SK-N-SH (cell line): ENCODE measurements at regions not wholly inside any gene's neighbourhood (a gene's known extent, or its start where the extent isn't known, plus 50 kb on each side); places are given as distances from the start of the nearest gene placed in this dataset.

Source experiments
- CTCF ChIA-PET: fragments of 300-600, 350-600 bp; formaldehyde crosslinking; extraction: SDS; loops from one replicate; lab custom pipeline; 2021; lab: Yijun Ruan, JAX
- POLR2A ChIA-PET: fragments of 350-600 bp; sonication (Branson Sonifier 250); formaldehyde crosslinking; extraction: SDS; loops from one replicate; lab custom pipeline; 2020; ENCODE audit warnings: antibody characterized with exemption, inconsistent platforms; lab: Yijun Ruan, JAX
- DNase-seq: peaks from one replicate; pipeline ENCODE4 v3.0.0; 2012
- H2AFZ ChIP-seq: fragments of 200-600 bp; sonication (generic); 2 replicates; pipeline ENCODE4 v1.8.1; 2016; ENCODE audit warnings: antibody characterized with exemption, mild to moderate bottlenecking, low read depth
- H3F3A ChIP-seq: fragments of 200-600 bp; sonication (generic); replicated peaks from 2 replicates; pipeline ENCODE3; 2016; ENCODE audit warnings: antibody characterized with exemption, mild to moderate bottlenecking; ENCODE audit not compliant: insufficient read depth
- H3K27ac ChIP-seq, 2 experiments: fragments of 200-500 bp in 1 of 2; fragments of 200-600 bp in 1 of 2; sonication (Bioruptor generic) in 1 of 2; sonication (generic), shearing (Covaris generic) in 1 of 2; 2 replicates each; pipeline versions ENCODE4 v1.5.1 to v1.6.1; 2014 to 2016; ENCODE audit warnings: low read depth in 2 of 2, inconsistent platforms in 1 of 2, low read length in 1 of 2, mild to moderate bottlenecking in 1 of 2, mixed read lengths in 1 of 2
- H3K27me3 ChIP-seq: fragments of 200-600 bp; sonication (generic), shearing (Covaris generic); 2 replicates; pipeline ENCODE4 v1.6.1; 2016; ENCODE audit warnings: mixed run types; ENCODE audit not compliant: insufficient read depth
- H3K36me3 ChIP-seq, 2 experiments: fragments of 200-500 bp in 1 of 2; fragments of 200-600 bp in 1 of 2; sonication (Bioruptor generic) in 1 of 2; sonication (generic) in 1 of 2; replicated peaks in 1 of 2; 2 replicates each; pipeline versions ENCODE3 to v1.5.1; 2014 to 2016; ENCODE audit warnings: low read length in 1 of 2, mild to moderate bottlenecking in 1 of 2; ENCODE audit not compliant: insufficient read depth in 2 of 2, control insufficient read depth in 1 of 2
- H3K4me1 ChIP-seq, 2 experiments: fragments of 200-500 bp in 1 of 2; fragments of 200-600 bp in 1 of 2; sonication (Bioruptor generic) in 1 of 2; sonication (generic), shearing (Covaris generic) in 1 of 2; 2 replicates each; pipeline versions ENCODE4 v1.5.1 to v1.6.1; 2014 to 2016; ENCODE audit warnings: low read depth in 1 of 2, low read length in 1 of 2, mixed run types in 1 of 2; ENCODE audit not compliant: insufficient read depth in 2 of 2, control insufficient read depth in 1 of 2
- H3K4me2 ChIP-seq: fragments of 200-600 bp; sonication (generic), shearing (Covaris generic); 2 replicates; pipeline ENCODE4 v1.6.1; 2017; ENCODE audit warnings: mixed run types
- H3K4me3 ChIP-seq, 2 experiments: fragments of 200-500 bp in 1 of 2; fragments of 200-600 bp in 1 of 2; sonication (Bioruptor generic) in 1 of 2; sonication (generic), shearing (Covaris generic) in 1 of 2; 2 replicates each; pipeline versions ENCODE4 v1.5.1 to v1.8.1; 2014 to 2016; ENCODE audit warnings: low read depth in 2 of 2, inconsistent platforms in 1 of 2, low read length in 1 of 2, mild to moderate bottlenecking in 1 of 2, mixed read lengths in 1 of 2, moderate library complexity in 1 of 2
- H3K79me2 ChIP-seq: fragments of 200-600 bp; sonication (generic); 2 replicates; pipeline ENCODE4 v1.8.1; 2017; ENCODE audit warnings: mild to moderate bottlenecking; ENCODE audit not compliant: insufficient read depth
- H3K9ac ChIP-seq: fragments of 200-600 bp; sonication (generic); 2 replicates; pipeline ENCODE4 v1.6.1; 2017; ENCODE audit warnings: mixed run types
- H3K9me2 ChIP-seq: fragments of 200-600 bp; sonication (generic); 2 replicates; pipeline ENCODE4 v1.6.1; 2017; ENCODE audit warnings: mixed run types
- H3K9me3 ChIP-seq: fragments of 200-600 bp; sonication (generic); 2 replicates; pipeline ENCODE4 v1.6.1; 2017; ENCODE audit warnings: mixed run types, mild to moderate bottlenecking, moderate library complexity
- H4K20me1 ChIP-seq: fragments of 200-600 bp; sonication (generic); 2 replicates; pipeline ENCODE4 v1.6.1; 2017; ENCODE audit warnings: mild to moderate bottlenecking, mixed run types; ENCODE audit not compliant: insufficient read depth
- CHD2 ChIP-seq: fragments of 150-350 bp; IDR thresholded peaks from 2 replicates; pipeline ENCODE4 v1.6.1; 2018; ENCODE audit warnings: low read length; ENCODE audit not compliant: partially characterized antibody
- FOXM1 ChIP-seq: IDR thresholded peaks from 2 replicates; pipeline ENCODE4 v1.4.0; 2012; ENCODE audit warnings: low read depth, mild to moderate bottlenecking
- GABPA ChIP-seq: IDR thresholded peaks from 2 replicates; pipeline ENCODE4 v1.4.0; 2012; ENCODE audit warnings: low read depth, mild to moderate bottlenecking
- MEF2A ChIP-seq: IDR thresholded peaks from 2 replicates; pipeline ENCODE4 v1.4.0; 2012; ENCODE audit warnings: low read depth, borderline replicate concordance
- RAD21 ChIP-seq: IDR thresholded peaks from 2 replicates; pipeline ENCODE4 v1.6.1; 2012; ENCODE audit warnings: mild to moderate bottlenecking, low read length
- RCOR1 ChIP-seq: fragments of 150-350 bp; IDR thresholded peaks from 2 replicates; pipeline ENCODE4 v1.6.1; 2017; ENCODE audit warnings: antibody characterized with exemption, low read length
- SIN3A ChIP-seq: IDR thresholded peaks from 2 replicates; pipeline ENCODE4 v1.6.1; 2012; ENCODE audit warnings: low read depth, mild to moderate bottlenecking, low read length, moderate library complexity, borderline replicate concordance
- SMC3 ChIP-seq: IDR thresholded peaks from 2 replicates; pipeline ENCODE4 v1.6.1; 2012; ENCODE audit warnings: low read depth, low read length, improper control_type of control experiment
- TAF1 ChIP-seq: IDR thresholded peaks from 2 replicates; pipeline ENCODE4 v1.6.1; 2012; ENCODE audit warnings: low read depth, mild to moderate bottlenecking, low read length, moderate library complexity, borderline replicate concordance
- TEAD4 ChIP-seq: IDR thresholded peaks from 2 replicates; pipeline ENCODE4 v1.4.0; 2012; ENCODE audit warnings: mild to moderate bottlenecking, borderline replicate concordance; ENCODE audit not compliant: insufficient read depth
- YY1 ChIP-seq: IDR thresholded peaks from 2 replicates; pipeline ENCODE4 v1.4.0; 2012; ENCODE audit warnings: low read depth, mild to moderate bottlenecking
- WGBS: methylation state at CpG from one replicate; pipeline ENCODE4 v1.1.6; 2017; ENCODE audit warnings: low lambda C conversion rate; 5-methylcytosine and 5-hydroxymethylcytosine counted together
- TF ChIP-seq, protein P1 (sequence below): IDR thresholded peaks from 2 replicates; pipeline ENCODE4 v1.4.0; 2012; ENCODE audit warnings: low read depth, borderline replicate concordance
- TF ChIP-seq, protein P2 (sequence below): fragments of 150-350 bp; IDR thresholded peaks from 2 replicates; pipeline ENCODE4 v1.6.1; 2017; ENCODE audit warnings: antibody characterized with exemption, low read length, low read depth, borderline replicate concordance
- TF ChIP-seq, protein P3 (sequence below): fragments of 200-600 bp; sonication (generic); IDR thresholded peaks from 2 replicates; pipeline ENCODE4 v1.6.1; 2017; ENCODE audit warnings: antibody characterized with exemption, mild to moderate bottlenecking, moderate library complexity
- TF ChIP-seq, protein P4 (sequence below): IDR thresholded peaks from 2 replicates; pipeline ENCODE4; 2012

DNA sequence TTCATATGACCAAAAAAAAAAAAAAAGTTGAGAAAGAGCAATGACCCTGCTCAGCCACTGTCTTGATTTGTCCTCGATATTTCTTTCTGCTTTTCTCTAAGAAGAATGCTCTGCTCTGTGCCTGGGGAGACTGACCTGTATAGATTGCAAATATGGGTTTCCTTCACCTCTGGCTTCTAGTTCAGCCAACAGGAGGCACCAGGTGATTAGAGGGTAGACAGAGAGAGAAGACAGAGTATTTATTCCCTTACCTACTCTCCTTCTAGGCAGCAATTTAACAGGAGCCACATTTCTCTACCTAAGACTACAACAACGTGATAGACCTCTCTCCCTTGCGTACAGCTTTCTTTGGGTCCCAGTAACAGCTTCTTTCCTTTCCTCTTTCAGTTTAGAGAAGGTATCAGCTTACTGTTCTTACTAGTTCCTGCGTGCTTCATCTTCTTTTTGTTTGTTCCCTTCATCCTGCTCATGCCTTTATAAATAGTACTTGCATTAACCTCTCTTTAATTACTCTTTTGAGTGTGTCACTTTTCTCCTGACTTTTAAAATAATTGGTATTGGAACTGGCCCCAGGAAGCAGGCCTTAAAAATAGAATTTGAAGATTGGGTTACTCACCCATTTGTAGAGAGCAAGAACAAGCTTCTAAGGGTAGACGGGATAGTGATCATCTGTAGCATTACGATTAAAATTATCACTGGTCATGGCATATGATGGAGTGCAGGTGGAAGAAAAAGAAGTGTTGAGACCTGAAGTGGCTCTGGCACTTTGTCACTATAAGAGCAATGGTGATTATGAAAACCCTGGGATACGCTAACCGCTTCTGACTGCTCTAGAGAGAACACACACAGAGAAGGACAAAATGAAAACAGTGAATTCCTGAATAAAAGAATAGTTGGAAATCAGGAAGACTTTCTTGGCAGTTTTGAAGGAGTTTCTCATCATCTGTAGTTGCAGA, 161.2 kb upstream of the FSTL4 start (continued):
- TF ChIP-seq, protein P1, sequence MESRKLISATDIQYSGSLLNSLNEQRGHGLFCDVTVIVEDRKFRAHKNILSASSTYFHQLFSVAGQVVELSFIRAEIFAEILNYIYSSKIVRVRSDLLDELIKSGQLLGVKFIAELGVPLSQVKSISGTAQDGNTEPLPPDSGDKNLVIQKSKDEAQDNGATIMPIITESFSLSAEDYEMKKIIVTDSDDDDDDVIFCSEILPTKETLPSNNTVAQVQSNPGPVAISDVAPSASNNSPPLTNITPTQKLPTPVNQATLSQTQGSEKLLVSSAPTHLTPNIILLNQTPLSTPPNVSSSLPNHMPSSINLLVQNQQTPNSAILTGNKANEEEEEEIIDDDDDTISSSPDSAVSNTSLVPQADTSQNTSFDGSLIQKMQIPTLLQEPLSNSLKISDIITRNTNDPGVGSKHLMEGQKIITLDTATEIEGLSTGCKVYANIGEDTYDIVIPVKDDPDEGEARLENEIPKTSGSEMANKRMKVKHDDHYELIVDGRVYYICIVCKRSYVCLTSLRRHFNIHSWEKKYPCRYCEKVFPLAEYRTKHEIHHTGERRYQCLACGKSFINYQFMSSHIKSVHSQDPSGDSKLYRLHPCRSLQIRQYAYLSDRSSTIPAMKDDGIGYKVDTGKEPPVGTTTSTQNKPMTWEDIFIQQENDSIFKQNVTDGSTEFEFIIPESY: no peak
- TF ChIP-seq TAF1: no peak
- no peak for TF ChIP-seq TEAD4
- no peak for TF ChIP-seq YY1
- TF ChIP-seq, protein P2, sequence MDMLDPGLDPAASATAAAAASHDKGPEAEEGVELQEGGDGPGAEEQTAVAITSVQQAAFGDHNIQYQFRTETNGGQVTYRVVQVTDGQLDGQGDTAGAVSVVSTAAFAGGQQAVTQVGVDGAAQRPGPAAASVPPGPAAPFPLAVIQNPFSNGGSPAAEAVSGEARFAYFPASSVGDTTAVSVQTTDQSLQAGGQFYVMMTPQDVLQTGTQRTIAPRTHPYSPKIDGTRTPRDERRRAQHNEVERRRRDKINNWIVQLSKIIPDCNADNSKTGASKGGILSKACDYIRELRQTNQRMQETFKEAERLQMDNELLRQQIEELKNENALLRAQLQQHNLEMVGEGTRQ: no peak

DNA sequence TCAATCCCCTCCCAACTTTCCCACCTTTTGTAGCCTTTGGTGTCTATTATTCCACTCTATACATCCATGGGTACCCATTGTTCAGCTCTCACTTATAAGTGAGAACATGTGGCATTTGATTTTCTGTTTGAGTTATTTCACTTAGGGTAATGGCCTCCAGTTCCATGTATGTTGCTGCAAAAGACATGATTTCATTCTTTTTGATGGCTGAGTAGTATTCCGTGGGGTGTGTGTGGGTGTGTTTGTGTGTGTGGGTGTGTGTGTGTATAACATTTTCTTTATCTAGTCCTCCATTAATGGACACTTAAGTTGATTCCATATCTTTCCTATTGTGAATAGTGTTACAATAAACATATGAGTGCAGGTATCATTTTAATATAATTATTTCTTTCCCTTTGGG, 157.5 kb upstream of the FSTL4 start:
- Histone ChIP-seq H3K4me3 (no peak overlapping the region), H4K20me1 (no peaks in the 10 kb centered on the region), H3K4me1 (peaks cover 0 to 9% of the 10 kb centered on the region in 2 experiments; a peak in 1 of 4 replicates), H3K27me3 (no peaks in the 10 kb centered on the region; the same call in 1 of the 2 replicates), H3K79me2 (no peaks in the 10 kb centered on the region), H3K9me3 (no peaks in the 10 kb centered on the region), H3K36me3 (no peaks in the 10 kb centered on the region), H3K9ac (no peak overlapping the region), H3F3A (no peaks in the 10 kb centered on the region), H3K27ac (no peak overlapping the region), H3K9me2 (no peaks in the 10 kb centered on the region), H2AFZ (no peak overlapping the region), H3K4me2 (no peak overlapping the region)
- TF ChIP-seq FOXM1 (no peak), SIN3A (no peak), YY1 (no peak), MEF2A (no peak), SMC3 (no peak), RAD21 (no peak), RCOR1 (no peak), GABPA (no peak), CHD2 (no peak)
- TF ChIP-seq, protein P3, sequence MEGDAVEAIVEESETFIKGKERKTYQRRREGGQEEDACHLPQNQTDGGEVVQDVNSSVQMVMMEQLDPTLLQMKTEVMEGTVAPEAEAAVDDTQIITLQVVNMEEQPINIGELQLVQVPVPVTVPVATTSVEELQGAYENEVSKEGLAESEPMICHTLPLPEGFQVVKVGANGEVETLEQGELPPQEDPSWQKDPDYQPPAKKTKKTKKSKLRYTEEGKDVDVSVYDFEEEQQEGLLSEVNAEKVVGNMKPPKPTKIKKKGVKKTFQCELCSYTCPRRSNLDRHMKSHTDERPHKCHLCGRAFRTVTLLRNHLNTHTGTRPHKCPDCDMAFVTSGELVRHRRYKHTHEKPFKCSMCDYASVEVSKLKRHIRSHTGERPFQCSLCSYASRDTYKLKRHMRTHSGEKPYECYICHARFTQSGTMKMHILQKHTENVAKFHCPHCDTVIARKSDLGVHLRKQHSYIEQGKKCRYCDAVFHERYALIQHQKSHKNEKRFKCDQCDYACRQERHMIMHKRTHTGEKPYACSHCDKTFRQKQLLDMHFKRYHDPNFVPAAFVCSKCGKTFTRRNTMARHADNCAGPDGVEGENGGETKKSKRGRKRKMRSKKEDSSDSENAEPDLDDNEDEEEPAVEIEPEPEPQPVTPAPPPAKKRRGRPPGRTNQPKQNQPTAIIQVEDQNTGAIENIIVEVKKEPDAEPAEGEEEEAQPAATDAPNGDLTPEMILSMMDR: no peak
- TF ChIP-seq, protein P4, sequence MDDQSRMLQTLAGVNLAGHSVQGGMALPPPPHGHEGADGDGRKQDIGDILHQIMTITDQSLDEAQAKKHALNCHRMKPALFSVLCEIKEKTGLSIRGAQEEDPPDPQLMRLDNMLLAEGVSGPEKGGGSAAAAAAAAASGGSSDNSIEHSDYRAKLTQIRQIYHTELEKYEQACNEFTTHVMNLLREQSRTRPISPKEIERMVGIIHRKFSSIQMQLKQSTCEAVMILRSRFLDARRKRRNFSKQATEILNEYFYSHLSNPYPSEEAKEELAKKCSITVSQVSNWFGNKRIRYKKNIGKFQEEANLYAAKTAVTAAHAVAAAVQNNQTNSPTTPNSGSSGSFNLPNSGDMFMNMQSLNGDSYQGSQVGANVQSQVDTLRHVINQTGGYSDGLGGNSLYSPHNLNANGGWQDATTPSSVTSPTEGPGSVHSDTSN: no peak
- WGBS: 24% methylated on average over 1 of the region's 1 CpG
- POLR2A ChIA-PET: no interaction called here
- DNase-seq: no peak
- CTCF ChIA-PET: interaction anchor here (0.5 kb wide), 1 partner anchor 9 kb away, joined by 3 read pairs; no protein-coding TSS in a partner anchor
